Activated CD4-positive, alpha-beta T cell treated with anti-CD3 and anti-CD28 coated beads, Interleukin-2, amount 10 ng/mL, durations not matched to agents 7 days and 5 days (primary cell): ENCODE measurements at regions not wholly inside any gene's neighbourhood (a gene's known extent, or its start where the extent isn't known, plus 50 kb on each side); places are given as distances from the start of the nearest gene placed in this dataset.

Experiments used
- CTCF ChIA-PET: fragments of 350-600 bp; sonication (Branson Sonifier 250); formaldehyde crosslinking; loops from one replicate; lab custom pipeline; 2021; ENCODE audit warnings: antibody characterized with exemption; lab: Charles Lee
- POLR2A ChIA-PET: fragments of 350-600 bp; sonication (Branson Sonifier 250); formaldehyde crosslinking; loops from one replicate; lab custom pipeline; 2021; ENCODE audit warnings: antibody characterized with exemption; lab: Charles Lee
- DNase-seq: peaks from one replicate; pipeline ENCODE4 v3.0.0-alpha.2; 2020
- H3K27ac Mint-ChIP-seq: one replicate; pipeline ENCODE4 v1.8.0; 2021; ENCODE audit warnings: mild to moderate bottlenecking, moderate library complexity, mixed read lengths
- H3K27me3 Mint-ChIP-seq: one replicate; pipeline ENCODE4 v1.8.0; 2021; ENCODE audit warnings: mixed read lengths
- H3K36me3 Mint-ChIP-seq: one replicate; pipeline ENCODE4 v1.8.0; 2021; ENCODE audit warnings: low read depth, mixed read lengths
- H3K4me1 Mint-ChIP-seq: one replicate; pipeline ENCODE4 v1.8.0; 2021; ENCODE audit warnings: mixed read lengths
- H3K4me3 Mint-ChIP-seq: one replicate; pipeline ENCODE4 v1.8.0; 2021; ENCODE audit warnings: mild to moderate bottlenecking, moderate library complexity, mixed read lengths
- H3K9me3 Mint-ChIP-seq: one replicate; pipeline ENCODE4 v1.8.0; 2021; ENCODE audit warnings: mixed read lengths

GRCh38 chr20:6940876-6941275, 173.4 kb downstream of the BMP2 start:
- Mint-ChIP-seq H3K9me3 (no peaks in the 10 kb centered on the region), H3K36me3 (no peaks in the 10 kb centered on the region), H3K4me3 (no peak overlapping the region), H3K27me3 (no peaks in the 10 kb centered on the region), H3K27ac (no peak overlapping the region), H3K4me1 (no peaks in the 10 kb centered on the region)
- CTCF ChIA-PET: no interaction called here
- POLR2A ChIA-PET: no interaction called here
- no peak for DNase-seq

GRCh38 chr20:6941571-6941970, 174.1 kb downstream of the BMP2 start:
- Mint-ChIP-seq H3K27ac (no peak overlapping the region), H3K4me1 (no peaks in the 10 kb centered on the region), H3K27me3 (no peaks in the 10 kb centered on the region), H3K36me3 (no peaks in the 10 kb centered on the region), H3K9me3 (no peaks in the 10 kb centered on the region), H3K4me3 (no peak overlapping the region)
- DNase-seq: no peak
- POLR2A ChIA-PET: no interaction called here
- CTCF ChIA-PET: no interaction called here

- no peak for DNase-seq
- Mint-ChIP-seq H3K4me3 (no peak overlapping the region), H3K27me3 (no peaks in the 10 kb centered on the region), H3K36me3 (no peaks in the 10 kb centered on the region), H3K9me3 (no peaks in the 10 kb centered on the region), H3K27ac (no peak overlapping the region), H3K4me1 (no peaks in the 10 kb centered on the region)
- POLR2A ChIA-PET: no interaction called here
- CTCF ChIA-PET: no interaction called here
Observed at GRCh38 chr20:6942266-6942665, 174.8 kb downstream of the BMP2 start.

- no peak overlapping the region for H3K4me3 Mint-ChIP-seq
- H3K4me1 Mint-ChIP-seq: no peaks in the 10 kb centered on the region
- DNase-seq: no peak
- no peaks in the 10 kb centered on the region for H3K9me3 Mint-ChIP-seq
- H3K36me3 Mint-ChIP-seq: no peaks in the 10 kb centered on the region
- H3K27me3 Mint-ChIP-seq: no peaks in the 10 kb centered on the region
- ChIA-PET CTCF (no interaction called here), POLR2A (no interaction called here)
- no peak overlapping the region for H3K27ac Mint-ChIP-seq
Observed at GRCh38 chr20:6944292-6944691, 176.8 kb downstream of the BMP2 start.

GRCh38 chr20:6953611-6954010, 186.1 kb downstream of the BMP2 start:
- peaks cover 12% of the 10 kb centered on the region for H3K9me3 Mint-ChIP-seq
- no peaks in the 10 kb centered on the region for H3K36me3 Mint-ChIP-seq
- POLR2A ChIA-PET: no interaction called here

GRCh38 chr20:6954219-6954618, 186.7 kb downstream of the BMP2 start:
- no peak overlapping the region for H3K4me3 Mint-ChIP-seq
- H3K9me3 Mint-ChIP-seq: peaks cover 14% of the 10 kb centered on the region
- no peaks in the 10 kb centered on the region for H3K36me3 Mint-ChIP-seq
- CTCF ChIA-PET: no interaction called here
- H3K27me3 Mint-ChIP-seq: no peaks in the 10 kb centered on the region
- DNase-seq: no peak
- POLR2A ChIA-PET: no interaction called here
- no peaks in the 10 kb centered on the region for H3K4me1 Mint-ChIP-seq
- H3K27ac Mint-ChIP-seq: no peak overlapping the region

More at GRCh38 chr20:6953611-6954010, 186.1 kb downstream of the BMP2 start:
- Mint-ChIP-seq H3K4me3 (no peak overlapping the region), H3K4me1 (no peaks in the 10 kb centered on the region), H3K27me3 (no peaks in the 10 kb centered on the region), H3K27ac (no peak overlapping the region)
- DNase-seq: no peak
- CTCF ChIA-PET: no interaction called here

- no peak for DNase-seq
- ChIA-PET CTCF (no interaction called here), POLR2A (no interaction called here)
- no peak overlapping the region for H3K27ac Mint-ChIP-seq
- no peaks in the 10 kb centered on the region for H3K4me1 Mint-ChIP-seq
- H3K4me3 Mint-ChIP-seq: no peak overlapping the region
- no peaks in the 10 kb centered on the region for H3K36me3 Mint-ChIP-seq
- H3K27me3 Mint-ChIP-seq: no peaks in the 10 kb centered on the region
- H3K9me3 Mint-ChIP-seq: peaks cover 14% of the 10 kb centered on the region
Observed at GRCh38 chr20:6956056-6956455, 188.6 kb downstream of the BMP2 start.

GRCh38 chr20:6956574-6956973, 189.1 kb downstream of the BMP2 start:
- Mint-ChIP-seq H3K36me3 (no peaks in the 10 kb centered on the region), H3K27me3 (no peaks in the 10 kb centered on the region), H3K9me3 (peaks cover 11% of the 10 kb centered on the region), H3K4me3 (no peak overlapping the region), H3K4me1 (no peaks in the 10 kb centered on the region), H3K27ac (no peak overlapping the region)
- ChIA-PET CTCF (no interaction called here), POLR2A (no interaction called here)
- DNase-seq: no peak

GRCh38 chr20:6959900-6960312, 192.4 kb downstream of the BMP2 start:
- H3K27ac Mint-ChIP-seq: no peak overlapping the region
- CTCF ChIA-PET: no interaction called here
- no peaks in the 10 kb centered on the region for H3K36me3 Mint-ChIP-seq
- H3K9me3 Mint-ChIP-seq: peaks cover 4% of the 10 kb centered on the region
- POLR2A ChIA-PET: no interaction called here
- H3K4me1 Mint-ChIP-seq: no peaks in the 10 kb centered on the region
- no peaks in the 10 kb centered on the region for H3K27me3 Mint-ChIP-seq
- H3K4me3 Mint-ChIP-seq: no peak overlapping the region
- DNase-seq: no peak

GRCh38 chr20:6966721-6967120, 199.2 kb downstream of the BMP2 start:
- H3K27ac Mint-ChIP-seq: no peak overlapping the region
- no peak overlapping the region for H3K4me3 Mint-ChIP-seq
- DNase-seq: no peak
- no peaks in the 10 kb centered on the region for H3K27me3 Mint-ChIP-seq
- CTCF ChIA-PET: no interaction called here
- H3K36me3 Mint-ChIP-seq: no peaks in the 10 kb centered on the region
- POLR2A ChIA-PET: no interaction called here
- H3K4me1 Mint-ChIP-seq: no peaks in the 10 kb centered on the region
- H3K9me3 Mint-ChIP-seq: peaks cover 2% of the 10 kb centered on the region

GRCh38 chr20:6974838-6975237, 207.4 kb downstream of the BMP2 start:
- CTCF ChIA-PET: no interaction called here
- no peak for DNase-seq

GRCh38 chr20:6975311-6975710, 207.8 kb downstream of the BMP2 start:
- Mint-ChIP-seq H3K4me1 (no peaks in the 10 kb centered on the region), H3K9me3 (peaks cover 4% of the 10 kb centered on the region), H3K27me3 (no peaks in the 10 kb centered on the region), H3K36me3 (no peaks in the 10 kb centered on the region), H3K4me3 (no peak overlapping the region), H3K27ac (no peak overlapping the region)
- no peak for DNase-seq
- ChIA-PET POLR2A (no interaction called here), CTCF (no interaction called here)

More at GRCh38 chr20:6974838-6975237, 207.4 kb downstream of the BMP2 start:
- Mint-ChIP-seq H3K27ac (no peak overlapping the region), H3K27me3 (no peaks in the 10 kb centered on the region), H3K9me3 (peaks cover 4% of the 10 kb centered on the region), H3K4me3 (no peak overlapping the region), H3K4me1 (no peaks in the 10 kb centered on the region), H3K36me3 (no peaks in the 10 kb centered on the region)
- POLR2A ChIA-PET: no interaction called here

- Mint-ChIP-seq H3K4me3 (no peak overlapping the region), H3K9me3 (peaks cover 4% of the 10 kb centered on the region), H3K27ac (no peak overlapping the region), H3K27me3 (no peaks in the 10 kb centered on the region), H3K36me3 (no peaks in the 10 kb centered on the region), H3K4me1 (no peaks in the 10 kb centered on the region)
- ChIA-PET CTCF (no interaction called here), POLR2A (no interaction called here)
- DNase-seq: no peak
Observed at GRCh38 chr20:6976106-6976900, 208.8 kb downstream of the BMP2 start.

- no peaks in the 10 kb centered on the region for H3K27me3 Mint-ChIP-seq
- H3K36me3 Mint-ChIP-seq: no peaks in the 10 kb centered on the region
- CTCF ChIA-PET: no interaction called here
- H3K27ac Mint-ChIP-seq: no peak overlapping the region
- peaks cover 2% of the 10 kb centered on the region for H3K9me3 Mint-ChIP-seq
- no peaks in the 10 kb centered on the region for H3K4me1 Mint-ChIP-seq
- H3K4me3 Mint-ChIP-seq: no peak overlapping the region
- DNase-seq: no peak
- POLR2A ChIA-PET: no interaction called here
Observed at GRCh38 chr20:6979621-6980020, 212.1 kb downstream of the BMP2 start.
